ENCODE measurements at regions not wholly inside any gene's neighbourhood (a gene's known extent, or its start where the extent isn't known, plus 50 kb on each side); places are given as distances from the start of the nearest gene placed in this dataset.
"Not testable (repeated sequence)": the region's sequence is repeated elsewhere in the genome, so short reads cannot be mapped to it uniquely, and the experiment has no call there.

- Histone ChIP-seq H3K27me3 (replicated peaks; ENCODE audit: insufficient read depth) (no peaks in the 10 kb centered on the region), H3K9me3 (no peaks in the 10 kb centered on the region), H3K4me1 (ENCODE audit: control insufficient read depth in 1 of 2, low read depth in 2 of 2) (no peaks in the 10 kb centered on the region), H3K27ac (no peak overlapping the region), H3K4me3 (no peak overlapping the region), H3K36me3 (peaks cover 5% of the 10 kb centered on the region)
- DNase-seq (ENCODE audit: low spot score): no peak
- no peak for TF ChIP-seq CTCF (IDR thresholded peaks at IDR 0.05)
- no peak for ATAC-seq (ENCODE audit: insufficient number of reproducible peaks, low FRiP score, low read depth)
Measured at GRCh38 chr7:66521675-66522074, 107.0 kb upstream of the KCTD7 start.

- TF ChIP-seq CTCF (IDR thresholded peaks at IDR 0.05): no peak
- H3K27ac ChIP-seq: no peak overlapping the region
- H3K9me3 ChIP-seq: no peaks in the 10 kb centered on the region
- DNase-seq (ENCODE audit: low spot score): no peak
- H3K4me3 ChIP-seq: no peak overlapping the region
- ATAC-seq (ENCODE audit: insufficient number of reproducible peaks, low FRiP score, low read depth): no peak
- H3K36me3 ChIP-seq: peaks cover 5% of the 10 kb centered on the region
- H3K27me3 ChIP-seq (replicated peaks; ENCODE audit: insufficient read depth): no peaks in the 10 kb centered on the region
- H3K4me1 ChIP-seq (ENCODE audit: control insufficient read depth in 1 of 2, low read depth in 2 of 2): no peaks in the 10 kb centered on the region
Measured at GRCh38 chr7:66522518-66522917, 106.2 kb upstream of the KCTD7 start.

- Histone ChIP-seq H3K36me3 (peaks cover 10% of the 10 kb centered on the region), H3K27ac (no peak overlapping the region), H3K27me3 (replicated peaks; ENCODE audit: insufficient read depth) (no peaks in the 10 kb centered on the region), H3K9me3 (no peaks in the 10 kb centered on the region), H3K4me1 (ENCODE audit: control insufficient read depth in 1 of 2, low read depth in 2 of 2) (no peaks in the 10 kb centered on the region), H3K4me3 (no peak overlapping the region)
- no peak for TF ChIP-seq CTCF (IDR thresholded peaks at IDR 0.05)
- no peak for ATAC-seq (ENCODE audit: insufficient number of reproducible peaks, low FRiP score, low read depth)
- DNase-seq (ENCODE audit: low spot score): no peak
Measured at GRCh38 chr7:66523409-66523808, 105.3 kb upstream of the KCTD7 start.

- H3K4me1 ChIP-seq (ENCODE audit: control insufficient read depth in 1 of 2, low read depth in 2 of 2): no peaks in the 10 kb centered on the region
- H3K27me3 ChIP-seq (replicated peaks; ENCODE audit: insufficient read depth): no peaks in the 10 kb centered on the region
- H3K4me3 ChIP-seq: no peak overlapping the region
- H3K9me3 ChIP-seq: no peaks in the 10 kb centered on the region
- ATAC-seq (ENCODE audit: insufficient number of reproducible peaks, low FRiP score, low read depth) (no peak), DNase-seq (ENCODE audit: low spot score) (no peak)
- peaks cover 16% of the 10 kb centered on the region for H3K36me3 ChIP-seq
- H3K27ac ChIP-seq: no peak overlapping the region
- TF ChIP-seq CTCF (IDR thresholded peaks at IDR 0.05): no peak
Measured at GRCh38 chr7:66524738-66525137, 103.9 kb upstream of the KCTD7 start.

- not testable (repeated sequence) for ATAC-seq (ENCODE audit: insufficient number of reproducible peaks, low FRiP score, low read depth); DNase-seq (ENCODE audit: low spot score)
- peaks cover 19% of the 10 kb centered on the region for H3K36me3 ChIP-seq
Measured at GRCh38 chr7:66526782-66527181, 101.9 kb upstream of the KCTD7 start.

GRCh38 chr7:66528652-66529051, 100.0 kb upstream of the KCTD7 start:
- no peak overlapping the region for H3K27ac ChIP-seq
- DNase-seq (ENCODE audit: low spot score) (no peak), ATAC-seq (ENCODE audit: insufficient number of reproducible peaks, low FRiP score, low read depth) (no peak)
- TF ChIP-seq CTCF (IDR thresholded peaks at IDR 0.05): no peak
- H3K9me3 ChIP-seq: no peaks in the 10 kb centered on the region
- H3K4me1 ChIP-seq (ENCODE audit: control insufficient read depth in 1 of 2, low read depth in 2 of 2): no peaks in the 10 kb centered on the region
- no peaks in the 10 kb centered on the region for H3K27me3 ChIP-seq (replicated peaks; ENCODE audit: insufficient read depth)
- peaks cover 19% of the 10 kb centered on the region for H3K36me3 ChIP-seq
- H3K4me3 ChIP-seq: no peak overlapping the region

More at GRCh38 chr7:66526782-66527181, 101.9 kb upstream of the KCTD7 start:
- H3K9me3 ChIP-seq; H3K27me3 ChIP-seq (replicated peaks; ENCODE audit: insufficient read depth); H3K4me3 ChIP-seq; H3K4me1 ChIP-seq (ENCODE audit: control insufficient read depth in 1 of 2, low read depth in 2 of 2); H3K27ac ChIP-seq: not testable (repeated sequence)

Data from thoracic aorta (tissue), 2 donors.